ENCODE measurements at regions not wholly inside any gene's neighbourhood (a gene's known extent, or its start where the extent isn't known, plus 50 kb on each side); places are given as distances from the start of the nearest gene placed in this dataset.

- no peak overlapping the region for H3K4me3 ChIP-seq (ENCODE audit: low read length)
- Mint-ChIP-seq H3K36me3 (ENCODE audit: low read depth) (no peaks in the 10 kb centered on the region), H3K9me3 (peaks cover 2% of the 10 kb centered on the region), H3K4me1 (ENCODE audit: low read depth) (no peaks in the 10 kb centered on the region), H3K4me3 (no peak overlapping the region), H3K27ac (no peak overlapping the region), H3K27me3 (no peaks in the 10 kb centered on the region)
- DNase-seq: no peak
- CTCF ChIA-PET: no interaction called here
- H3K4me1 ChIP-seq (ENCODE audit: insufficient read depth, low read length): no peaks in the 10 kb centered on the region
- TF ChIP-seq, protein P1, sequence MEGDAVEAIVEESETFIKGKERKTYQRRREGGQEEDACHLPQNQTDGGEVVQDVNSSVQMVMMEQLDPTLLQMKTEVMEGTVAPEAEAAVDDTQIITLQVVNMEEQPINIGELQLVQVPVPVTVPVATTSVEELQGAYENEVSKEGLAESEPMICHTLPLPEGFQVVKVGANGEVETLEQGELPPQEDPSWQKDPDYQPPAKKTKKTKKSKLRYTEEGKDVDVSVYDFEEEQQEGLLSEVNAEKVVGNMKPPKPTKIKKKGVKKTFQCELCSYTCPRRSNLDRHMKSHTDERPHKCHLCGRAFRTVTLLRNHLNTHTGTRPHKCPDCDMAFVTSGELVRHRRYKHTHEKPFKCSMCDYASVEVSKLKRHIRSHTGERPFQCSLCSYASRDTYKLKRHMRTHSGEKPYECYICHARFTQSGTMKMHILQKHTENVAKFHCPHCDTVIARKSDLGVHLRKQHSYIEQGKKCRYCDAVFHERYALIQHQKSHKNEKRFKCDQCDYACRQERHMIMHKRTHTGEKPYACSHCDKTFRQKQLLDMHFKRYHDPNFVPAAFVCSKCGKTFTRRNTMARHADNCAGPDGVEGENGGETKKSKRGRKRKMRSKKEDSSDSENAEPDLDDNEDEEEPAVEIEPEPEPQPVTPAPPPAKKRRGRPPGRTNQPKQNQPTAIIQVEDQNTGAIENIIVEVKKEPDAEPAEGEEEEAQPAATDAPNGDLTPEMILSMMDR (IDR thresholded peaks at IDR 0.05): no peak
- no peak overlapping the region for H3K27ac ChIP-seq (ENCODE audit: low read depth in 1 of 2, low read length in 2 of 2)
- H3K36me3 ChIP-seq (ENCODE audit: insufficient read depth, low read length): no peaks in the 10 kb centered on the region
- ATAC-seq (ENCODE audit: poor library complexity): no peak
- intact Hi-C loops (cut with DNase I, micrococcal nuclease): no loop called here
- H3K27me3 ChIP-seq (ENCODE audit: control insufficient read depth in 1 of 2, insufficient read depth in 2 of 2, low read length in 2 of 2): no peaks in the 10 kb centered on the region
- POLR2A ChIA-PET: no interaction called here
- peaks cover 0 to 12% of the 10 kb centered on the region in 2 experiments for H3K9me3 ChIP-seq (ENCODE audit: control insufficient read depth in 1 of 2, insufficient read depth in 1 of 2, low read length in 2 of 2)
Observed at GRCh38 chr10:55734112-55734511, 626.9 kb downstream of the ZWINT start.

DNA sequence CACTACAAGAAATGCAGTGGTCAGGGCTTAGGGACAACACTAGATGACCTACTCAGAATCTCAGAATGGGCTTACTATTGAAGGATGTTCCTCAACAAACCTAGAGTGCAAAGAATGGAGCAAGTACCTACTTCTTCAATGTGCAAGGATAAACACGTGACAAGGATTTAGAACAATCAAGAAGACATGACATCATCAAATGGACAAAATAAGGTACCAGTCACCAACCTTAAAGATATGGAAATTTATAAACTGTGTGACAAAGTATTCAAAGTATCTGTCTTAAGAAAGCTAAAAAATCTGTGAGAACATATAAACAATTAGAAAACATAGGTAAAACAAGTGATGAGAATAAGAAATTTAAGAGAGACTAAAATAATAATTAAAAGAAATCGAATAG lies 656.1 kb downstream of the ZWINT start:
- CTCF ChIA-PET: interaction anchor here (1.4 kb wide), 1 partner anchor 9 kb away, joined by 3 read pairs; no protein-coding TSS in a partner anchor

DNA sequence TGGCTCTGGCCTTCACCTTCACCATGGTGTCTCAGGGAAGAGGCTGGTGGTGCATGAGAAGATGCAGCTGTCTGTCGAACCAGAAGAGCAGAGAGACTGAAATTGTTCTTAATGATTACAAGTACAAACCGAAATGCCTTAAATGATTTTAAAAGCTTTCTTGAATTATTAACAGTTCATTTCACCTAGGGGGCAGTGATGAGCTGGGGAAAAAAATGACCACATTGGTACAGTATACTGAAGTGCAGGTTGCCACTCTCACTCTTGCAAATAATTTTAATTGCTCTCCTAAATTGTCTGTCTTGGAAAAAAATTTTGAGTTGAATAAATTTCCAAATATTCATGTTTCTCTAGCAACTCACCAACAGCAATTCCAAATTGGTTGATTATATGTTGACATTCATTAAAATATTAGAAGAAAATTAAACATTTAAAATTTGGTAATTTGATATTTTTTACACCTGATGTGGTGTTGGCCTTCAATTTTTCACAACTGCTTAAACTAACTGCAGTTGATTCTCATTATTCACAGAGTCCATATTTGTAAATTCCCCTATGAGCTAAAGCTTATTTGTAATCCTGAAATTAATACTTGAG lies 692.6 kb downstream of the ZWINT start:
- TF ChIP-seq, protein P1 (IDR thresholded peaks at IDR 0.05): no peak
- H3K36me3 ChIP-seq (ENCODE audit: insufficient read depth, low read length): no peaks in the 10 kb centered on the region
- H3K4me3 ChIP-seq (ENCODE audit: low read length): no peak overlapping the region
- no peaks in the 10 kb centered on the region for H3K27me3 ChIP-seq (ENCODE audit: control insufficient read depth in 1 of 2, insufficient read depth in 2 of 2, low read length in 2 of 2)
- H3K4me1 ChIP-seq (ENCODE audit: insufficient read depth, low read length): no peaks in the 10 kb centered on the region
- no peaks in the 10 kb centered on the region for H3K36me3 Mint-ChIP-seq (ENCODE audit: low read depth)
- ChIA-PET CTCF (no interaction called here), POLR2A (no interaction called here)
- H3K4me1 Mint-ChIP-seq (ENCODE audit: low read depth): no peaks in the 10 kb centered on the region
- ATAC-seq (ENCODE audit: poor library complexity) (no peak), DNase-seq (no peak)
- no peaks in the 10 kb centered on the region for H3K27me3 Mint-ChIP-seq
- H3K9me3 Mint-ChIP-seq: peaks cover 1% of the 10 kb centered on the region
- intact Hi-C loops (cut with DNase I, micrococcal nuclease): no loop called here
- H3K9me3 ChIP-seq (ENCODE audit: control insufficient read depth in 1 of 2, insufficient read depth in 1 of 2, low read length in 2 of 2): peaks cover 0 to 10% of the 10 kb centered on the region in 2 experiments
- H3K4me3 Mint-ChIP-seq: no peak overlapping the region
- H3K27ac ChIP-seq (ENCODE audit: low read depth in 1 of 2, low read length in 2 of 2): no peak overlapping the region
- H3K27ac Mint-ChIP-seq: no peak overlapping the region

More for the DNA sequence above, 656.1 kb downstream of the ZWINT start:
- H3K27me3 ChIP-seq (ENCODE audit: control insufficient read depth in 1 of 2, insufficient read depth in 2 of 2, low read length in 2 of 2): no peaks in the 10 kb centered on the region
- no peaks in the 10 kb centered on the region for H3K4me1 Mint-ChIP-seq (ENCODE audit: low read depth)
- peaks cover 0 to 2% of the 10 kb centered on the region in 2 experiments for H3K9me3 ChIP-seq (ENCODE audit: control insufficient read depth in 1 of 2, insufficient read depth in 1 of 2, low read length in 2 of 2)
- H3K9me3 Mint-ChIP-seq: peaks cover 5% of the 10 kb centered on the region
- no peak overlapping the region for H3K27ac Mint-ChIP-seq
- H3K4me1 ChIP-seq (ENCODE audit: insufficient read depth, low read length): no peaks in the 10 kb centered on the region
- no peak for ATAC-seq (ENCODE audit: poor library complexity)
- no peaks in the 10 kb centered on the region for H3K36me3 Mint-ChIP-seq (ENCODE audit: low read depth)
- H3K27me3 Mint-ChIP-seq: no peaks in the 10 kb centered on the region
- no peak overlapping the region for H3K27ac ChIP-seq (ENCODE audit: low read depth in 1 of 2, low read length in 2 of 2)
- H3K36me3 ChIP-seq (ENCODE audit: insufficient read depth, low read length): no peaks in the 10 kb centered on the region
- POLR2A ChIA-PET: no interaction called here
- H3K4me3 ChIP-seq (ENCODE audit: low read length): no peak overlapping the region
- TF ChIP-seq, protein P1 (IDR thresholded peaks at IDR 0.05): no peak
- no peak for DNase-seq
- intact Hi-C loops (cut with DNase I, micrococcal nuclease): no loop called here
- no peak overlapping the region for H3K4me3 Mint-ChIP-seq
